ENCODE measurements at regions not wholly inside any gene's neighbourhood (a gene's known extent, or its start where the extent isn't known, plus 50 kb on each side); places are given as distances from the start of the nearest gene placed in this dataset.

DNA sequence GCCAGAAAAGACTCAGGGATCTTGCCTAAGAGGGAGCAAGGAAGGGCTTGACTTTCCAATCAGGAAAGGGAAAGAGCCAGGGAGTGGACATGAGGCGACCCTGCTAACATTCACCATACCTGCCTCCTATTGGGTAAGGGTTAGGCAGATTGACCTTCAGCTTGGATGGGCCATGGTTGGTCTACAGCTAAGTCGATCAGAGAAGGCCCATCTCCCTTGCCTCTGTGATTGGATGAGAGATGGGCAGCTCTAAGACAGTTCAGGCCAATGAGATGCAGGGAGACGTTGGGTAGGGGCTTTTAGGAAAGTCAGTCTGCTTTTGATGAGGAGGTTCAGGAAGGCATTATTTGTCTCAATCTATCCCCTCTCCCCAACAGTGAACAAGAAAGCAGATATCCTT, 135.0 kb upstream of the STC2 start:
- Histone ChIP-seq H3K79me2 (ENCODE audit: insufficient read depth, low read length) (no peaks in the 10 kb centered on the region), H3K9ac (ENCODE audit: low read length) (no peak overlapping the region), H2AFZ (ENCODE audit: low read depth, low read length, poor library complexity, severe bottlenecking) (no peak overlapping the region), H3K9me3 (ENCODE audit: control insufficient read depth in 1 of 2, insufficient read depth in 1 of 2, low read depth in 1 of 2, low read length in 2 of 2) (peaks cover 0 to 5% of the 10 kb centered on the region in 2 experiments; a peak in 1 of 4 replicates), H3K4me3 (replicated peaks in 1 of 2; ENCODE audit: low read depth in 1 of 2, low read length in 2 of 2) (no peak overlapping the region), H3K36me3 (ENCODE audit: control insufficient read depth in 1 of 2, insufficient read depth in 2 of 2, low read length in 2 of 2) (no peaks in the 10 kb centered on the region), H3K4me2 (ENCODE audit: low read length) (no peak overlapping the region), H3K27ac (ENCODE audit: low read depth, low read length) (no peak overlapping the region), H4K20me1 (ENCODE audit: insufficient read depth) (no peaks in the 10 kb centered on the region), H3K27me3 (ENCODE audit: insufficient read depth, low read length) (no peaks in the 10 kb centered on the region), H3K4me1 (ENCODE audit: control insufficient read depth in 1 of 2, insufficient read depth in 2 of 2, low read length in 2 of 2) (no peaks in the 10 kb centered on the region), H3K9me2 (ENCODE audit: insufficient read depth) (no peaks in the 10 kb centered on the region)
- ChIA-PET RAD21 (ENCODE audit: low non-redundant PET in 1 of 2, low total read pairs in 2 of 2, uncharacterized antibody in 2 of 2, unreplicated experiment in 2 of 2) (no interaction called here), CTCF (no interaction called here), POLR2A (no interaction called here)
- ATAC-seq (no peak), DNase-seq (ENCODE audit: low read depth, low spot score) (no peak)
- TF ChIP-seq, protein P1, sequence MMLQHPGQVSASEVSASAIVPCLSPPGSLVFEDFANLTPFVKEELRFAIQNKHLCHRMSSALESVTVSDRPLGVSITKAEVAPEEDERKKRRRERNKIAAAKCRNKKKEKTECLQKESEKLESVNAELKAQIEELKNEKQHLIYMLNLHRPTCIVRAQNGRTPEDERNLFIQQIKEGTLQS (IDR thresholded peaks at IDR 0.05): no peak
- TF ChIP-seq, protein P2, sequence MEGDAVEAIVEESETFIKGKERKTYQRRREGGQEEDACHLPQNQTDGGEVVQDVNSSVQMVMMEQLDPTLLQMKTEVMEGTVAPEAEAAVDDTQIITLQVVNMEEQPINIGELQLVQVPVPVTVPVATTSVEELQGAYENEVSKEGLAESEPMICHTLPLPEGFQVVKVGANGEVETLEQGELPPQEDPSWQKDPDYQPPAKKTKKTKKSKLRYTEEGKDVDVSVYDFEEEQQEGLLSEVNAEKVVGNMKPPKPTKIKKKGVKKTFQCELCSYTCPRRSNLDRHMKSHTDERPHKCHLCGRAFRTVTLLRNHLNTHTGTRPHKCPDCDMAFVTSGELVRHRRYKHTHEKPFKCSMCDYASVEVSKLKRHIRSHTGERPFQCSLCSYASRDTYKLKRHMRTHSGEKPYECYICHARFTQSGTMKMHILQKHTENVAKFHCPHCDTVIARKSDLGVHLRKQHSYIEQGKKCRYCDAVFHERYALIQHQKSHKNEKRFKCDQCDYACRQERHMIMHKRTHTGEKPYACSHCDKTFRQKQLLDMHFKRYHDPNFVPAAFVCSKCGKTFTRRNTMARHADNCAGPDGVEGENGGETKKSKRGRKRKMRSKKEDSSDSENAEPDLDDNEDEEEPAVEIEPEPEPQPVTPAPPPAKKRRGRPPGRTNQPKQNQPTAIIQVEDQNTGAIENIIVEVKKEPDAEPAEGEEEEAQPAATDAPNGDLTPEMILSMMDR (IDR thresholded peaks at IDR 0.05 in 2 of 3, conservative IDR thresholded peaks at IDR 0.05 in 1 of 3; ENCODE audit: borderline replicate concordance in 1 of 3, insufficient read depth in 1 of 3, low read depth in 2 of 3, low read length in 2 of 3): no peak
- TF ChIP-seq EZH2 (IDR thresholded peaks at IDR 0.05): no peak
- TF ChIP-seq TCF7L2 (IDR thresholded peaks at IDR 0.05; ENCODE audit: borderline replicate concordance, extremely low read depth, insufficient read depth, insufficient read length): no peak
- TF ChIP-seq EGR1 (IDR thresholded peaks at IDR 0.05; ENCODE audit: low read depth): no peak
- BruUV-seq (replicated peaks): no TSS peak
- intact Hi-C loops (cut with micrococcal nuclease): no loop called here

DNA sequence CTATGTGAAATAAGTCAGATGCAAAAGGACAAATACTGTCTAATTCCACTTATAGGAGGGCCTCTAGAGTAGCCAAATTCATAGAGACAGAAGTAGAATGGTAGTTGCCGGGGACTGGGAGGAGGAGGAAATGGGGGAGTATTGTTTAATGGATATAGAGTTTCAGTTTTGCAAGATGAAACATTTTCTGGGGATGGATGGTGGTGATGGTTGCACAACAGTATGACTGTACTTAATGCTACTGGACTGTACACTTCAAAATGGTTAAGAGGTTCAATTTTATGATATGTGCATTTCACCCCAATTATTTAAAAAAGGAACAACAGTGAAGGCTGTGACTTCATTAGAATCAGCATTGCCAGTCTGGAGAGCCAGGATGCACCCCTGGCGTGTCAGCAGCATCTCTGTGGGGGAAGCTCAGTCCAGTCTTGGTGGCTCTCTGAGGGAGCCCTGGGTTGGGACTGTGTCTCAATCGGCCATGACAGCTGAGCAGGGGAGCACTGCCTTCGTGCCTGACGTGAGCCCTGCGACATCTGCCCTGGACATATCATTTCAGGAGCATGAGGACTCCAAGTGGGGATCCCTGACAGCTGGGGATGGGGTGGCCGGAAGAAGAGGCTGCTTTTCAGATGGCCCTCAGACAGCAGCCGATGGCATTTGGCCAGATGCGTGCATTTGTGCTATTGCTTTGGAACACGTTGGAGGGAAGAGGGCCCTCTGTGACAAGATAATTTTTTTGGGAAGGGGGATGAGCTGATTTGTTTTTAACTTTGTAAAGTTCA, 130.8 kb upstream of the STC2 start:
- ChIA-PET POLR2A (no interaction called here), RAD21 (ENCODE audit: low non-redundant PET in 1 of 2, low total read pairs in 2 of 2, uncharacterized antibody in 2 of 2, unreplicated experiment in 2 of 2) (no interaction called here), CTCF (no interaction called here)
- Histone ChIP-seq H3K27ac (ENCODE audit: low read depth, low read length) (no peak overlapping the region), H3K36me3 (ENCODE audit: control insufficient read depth in 1 of 2, insufficient read depth in 2 of 2, low read length in 2 of 2) (no peaks in the 10 kb centered on the region), H3K79me2 (ENCODE audit: insufficient read depth, low read length) (no peaks in the 10 kb centered on the region), H3K4me1 (ENCODE audit: control insufficient read depth in 1 of 2, insufficient read depth in 2 of 2, low read length in 2 of 2) (peaks cover 21 to 38% of the 10 kb centered on the region in 2 experiments), H3K4me2 (ENCODE audit: low read length) (no peak overlapping the region), H3K9me2 (ENCODE audit: insufficient read depth) (no peaks in the 10 kb centered on the region), H4K20me1 (ENCODE audit: insufficient read depth) (no peaks in the 10 kb centered on the region), H3K4me3 (replicated peaks in 1 of 2; ENCODE audit: low read depth in 1 of 2, low read length in 2 of 2) (no peak overlapping the region), H3K27me3 (ENCODE audit: insufficient read depth, low read length) (no peaks in the 10 kb centered on the region), H3K9ac (ENCODE audit: low read length) (no peak overlapping the region), H3K9me3 (ENCODE audit: control insufficient read depth in 1 of 2, insufficient read depth in 1 of 2, low read depth in 1 of 2, low read length in 2 of 2) (no peaks in the 10 kb centered on the region), H2AFZ (ENCODE audit: low read depth, low read length, poor library complexity, severe bottlenecking) (no peak overlapping the region)
- ATAC-seq: no peak
- no TSS peak for BruUV-seq (replicated peaks)
- no peak for DNase-seq (ENCODE audit: low read depth, low spot score)
- intact Hi-C loops (cut with micrococcal nuclease): no loop called here
- TF ChIP-seq, protein P2 (IDR thresholded peaks at IDR 0.05 in 2 of 3, conservative IDR thresholded peaks at IDR 0.05 in 1 of 3; ENCODE audit: borderline replicate concordance in 1 of 3, insufficient read depth in 1 of 3, low read depth in 2 of 3, low read length in 2 of 3): no peak
- no peak for TF ChIP-seq EZH2 (IDR thresholded peaks at IDR 0.05)
- TF ChIP-seq EGR1 (IDR thresholded peaks at IDR 0.05; ENCODE audit: low read depth): no peak
- no peak for TF ChIP-seq ZNF274 (IDR thresholded peaks at IDR 0.05; ENCODE audit: low read depth, low read length)
- TF ChIP-seq TCF7L2 (IDR thresholded peaks at IDR 0.05; ENCODE audit: borderline replicate concordance, extremely low read depth, insufficient read depth, insufficient read length): no peak
- no peak for TF ChIP-seq POLR2A (IDR thresholded peaks at IDR 0.05; ENCODE audit: borderline replicate concordance, extremely low read depth, insufficient read depth, insufficient read length)
- no peak for TF ChIP-seq SP1 (IDR thresholded peaks at IDR 0.05; ENCODE audit: low read depth)
- TF ChIP-seq YY1 (IDR thresholded peaks at IDR 0.05; ENCODE audit: extremely low read depth, insufficient replicate concordance, low read depth, low read length): no peak

Measured in HCT116 (cell line).